Epithelial cell of esophagus (primary cell): ENCODE measurements at regions not wholly inside any gene's neighbourhood (a gene's known extent, or its start where the extent isn't known, plus 50 kb on each side); places are given as distances from the start of the nearest gene placed in this dataset.

Experiments used
- DNase-seq: peaks from one replicate; pipeline ENCODE4 v3.0.0; 2010; ENCODE audit warnings: low read depth
- H3K4me3 ChIP-seq: 2 replicates; pipeline ENCODE4 v1.5.1; 2011; ENCODE audit warnings: mild to moderate bottlenecking, low read length, control low read depth
- CTCF ChIP-seq: IDR thresholded peaks from 2 replicates; pipeline ENCODE4 v1.5.1; 2011; ENCODE audit warnings: low read depth, mild to moderate bottlenecking, low read length, control low read depth, inconsistent platforms; ENCODE audit not compliant: insufficient read depth; ENCODE audit errors: missing control alignments

- no peak for TF ChIP-seq CTCF
- DNase-seq, result no peak
- no peak overlapping the region for H3K4me3 ChIP-seq
Observed at GRCh38 chr18:78688249-78688648, 291.4 kb upstream of the SALL3 start.

GRCh38 chr18:78688916-78689315 is 290.7 kb upstream of the SALL3 start:
- no peak for TF ChIP-seq CTCF
- no peak overlapping the region for H3K4me3 ChIP-seq
- DNase-seq, result no peak

- no peak for TF ChIP-seq CTCF
- no peak for DNase-seq
- H3K4me3 ChIP-seq, result no peak overlapping the region
Observed at GRCh38 chr18:78689606-78690005, 290.0 kb upstream of the SALL3 start.

GRCh38 chr18:78692105-78692504 is 287.5 kb upstream of the SALL3 start:
- TF ChIP-seq CTCF, result no peak
- H3K4me3 ChIP-seq, result no peak overlapping the region
- DNase-seq, result no peak

- no peak for TF ChIP-seq CTCF
- no peak for DNase-seq
Observed at GRCh38 chr18:78693429-78693828, 286.2 kb upstream of the SALL3 start.

GRCh38 chr18:78696698-78697435 is 282.8 kb upstream of the SALL3 start:
- H3K4me3 ChIP-seq, result no peak overlapping the region
- no peak for DNase-seq
- TF ChIP-seq CTCF, result no peak

More at GRCh38 chr18:78693429-78693828, 286.2 kb upstream of the SALL3 start:
- no peak overlapping the region for H3K4me3 ChIP-seq

GRCh38 chr18:78697446-78697845 is 282.2 kb upstream of the SALL3 start:
- H3K4me3 ChIP-seq, result no peak overlapping the region
- no peak for DNase-seq
- TF ChIP-seq CTCF, result no peak
